HepG2 (cell line): ENCODE measurements at regions not wholly inside any gene's neighbourhood (a gene's known extent, or its start where the extent isn't known, plus 50 kb on each side); places are given as distances from the start of the nearest gene placed in this dataset.
A peak's percentile ranks its signal among the peaks of the same experiment; 100 is the strongest.

Source experiments
- ARID2 ChIP-seq: sonication (generic); formaldehyde crosslinking; IDR thresholded peaks from 2 replicates; pipeline ENCODE4 v1.8.1; 2022; ENCODE audit warnings: mild to moderate bottlenecking, missing genetic modification reagents, borderline replicate concordance
- CENPT ChIP-seq: sonication (generic); formaldehyde crosslinking; IDR thresholded peaks from 2 replicates; pipeline ENCODE4 v1.8.0; 2022; ENCODE audit warnings: low read depth, mild to moderate bottlenecking, moderate library complexity, missing genetic modification reagents
- CREBL2 ChIP-seq: sonication (generic); formaldehyde crosslinking; IDR thresholded peaks from 2 replicates; pipeline ENCODE4 v1.8.1; 2023; ENCODE audit warnings: missing genetic modification reagents, mild to moderate bottlenecking, borderline replicate concordance
- FOXP4 ChIP-seq: sonication (generic); formaldehyde crosslinking; IDR thresholded peaks from 2 replicates; pipeline ENCODE4 v1.4.0; 2020; ENCODE audit warnings: missing genetic modification reagents
- NCOA5 ChIP-seq: sonication (generic); formaldehyde crosslinking; IDR thresholded peaks from 2 replicates; pipeline ENCODE4 v1.4.0; 2020; ENCODE audit warnings: missing genetic modification reagents
- NCOR1 ChIP-seq: fragments of 200-600 bp; sonication (generic); IDR thresholded peaks from 2 replicates; pipeline ENCODE4 v1.7.0; 2017; ENCODE audit warnings: antibody characterized with exemption, low read length, borderline replicate concordance
- PAX8 ChIP-seq: sonication (generic); formaldehyde crosslinking; IDR thresholded peaks from 2 replicates; pipeline ENCODE4 v1.8.0; 2022; ENCODE audit warnings: mild to moderate bottlenecking, missing genetic modification reagents, borderline replicate concordance
- SKI ChIP-seq: fragments of 450-650 bp; IDR thresholded peaks from one replicate; pipeline ENCODE4 v1.6.1; 2018; ENCODE audit warnings: mild to moderate bottlenecking; ENCODE audit not compliant: partially characterized antibody
- SMAD3 ChIP-seq: sonication (generic); formaldehyde crosslinking; IDR thresholded peaks from 2 replicates; pipeline ENCODE4 v1.4.0; 2020; ENCODE audit warnings: missing genetic modification reagents
- THAP8 ChIP-seq: sonication (generic); formaldehyde crosslinking; IDR thresholded peaks from 2 replicates; pipeline ENCODE4 v1.5.1; 2020; ENCODE audit warnings: missing genetic modification reagents, mild to moderate bottlenecking, borderline replicate concordance
- THYN1 ChIP-seq: sonication (generic); formaldehyde crosslinking; IDR thresholded peaks from 2 replicates; pipeline ENCODE4 v1.8.1; 2023; ENCODE audit warnings: low read depth, mild to moderate bottlenecking, moderate library complexity, missing genetic modification reagents, borderline replicate concordance
- TIGD3 ChIP-seq: sonication (generic); formaldehyde crosslinking; IDR thresholded peaks from 2 replicates; pipeline ENCODE4 v1.5.1; 2020; ENCODE audit warnings: mild to moderate bottlenecking, missing genetic modification reagents, borderline replicate concordance
- ZBTB34 ChIP-seq: sonication (generic); formaldehyde crosslinking; IDR thresholded peaks from 2 replicates; pipeline ENCODE4 v1.8.0; 2022; ENCODE audit warnings: mild to moderate bottlenecking, missing genetic modification reagents
- ZBTB38 ChIP-seq: sonication (generic); formaldehyde crosslinking; IDR thresholded peaks from 2 replicates; pipeline ENCODE4 v1.5.1; 2020; ENCODE audit warnings: mild to moderate bottlenecking, missing genetic modification reagents
- ZFP36L2 ChIP-seq: sonication (generic); formaldehyde crosslinking; IDR thresholded peaks from 2 replicates; pipeline ENCODE4 v1.4.0; 2020; ENCODE audit warnings: missing genetic modification reagents
- ZFP90 ChIP-seq: sonication (generic); formaldehyde crosslinking; IDR thresholded peaks from 2 replicates; pipeline ENCODE4 v1.8.0; 2022; ENCODE audit warnings: missing genetic modification reagents, mild to moderate bottlenecking, inconsistent platforms, borderline replicate concordance
- ZNF101 ChIP-seq: sonication (generic); formaldehyde crosslinking; IDR thresholded peaks from 2 replicates; pipeline ENCODE4 v1.4.0; 2020; ENCODE audit warnings: mild to moderate bottlenecking, low read depth, missing genetic modification reagents, borderline replicate concordance
- ZNF280D ChIP-seq: sonication (generic); formaldehyde crosslinking; IDR thresholded peaks from 2 replicates; pipeline ENCODE4 v1.5.1; 2020; ENCODE audit warnings: mild to moderate bottlenecking, missing genetic modification reagents
- ZNF44 ChIP-seq: sonication (generic); formaldehyde crosslinking; IDR thresholded peaks from 2 replicates; pipeline ENCODE4 v1.5.1; 2020; ENCODE audit warnings: mild to moderate bottlenecking, missing genetic modification reagents
- ZNF451 ChIP-seq: sonication (generic); formaldehyde crosslinking; IDR thresholded peaks from 2 replicates; pipeline ENCODE4 v1.5.0; 2020; ENCODE audit warnings: mild to moderate bottlenecking, missing genetic modification reagents

GRCh38 chr2:88321449-88322248 is 130.8 kb downstream of the FOXI3 start (continued):
- TF ChIP-seq SKI: peak; percentile 33
- peak; percentile 99 for TF ChIP-seq FOXP4 (CRISPR knock-in tag)
- TF ChIP-seq ZNF280D: 0 out of 2 replicates have a peak, but pooled peaks have one; percentile 33
- TF ChIP-seq ZNF101 (CRISPR knock-in tag): no peak
- no peak for TF ChIP-seq THYN1 (CRISPR knock-in tag)
- TF ChIP-seq NCOA5 (CRISPR knock-in tag): no peak
- TF ChIP-seq CENPT: no peak
- no peak for TF ChIP-seq ARID2 (CRISPR knock-in tag)
- TF ChIP-seq ZNF44 (CRISPR knock-in tag): no peak
- no peak for TF ChIP-seq CREBL2
- TF ChIP-seq ZNF451: no peak
- no peak for TF ChIP-seq ZFP36L2 (CRISPR knock-in tag)
- no peak for TF ChIP-seq ZBTB38 (CRISPR knock-in tag)
- no peak for TF ChIP-seq ZBTB34 (CRISPR knock-in tag)
- TF ChIP-seq TIGD3 (CRISPR knock-in tag): 0 out of 2 replicates have a peak, but pooled peaks have one; percentile 40
- TF ChIP-seq PAX8 (CRISPR knock-in tag): no peak
- no peak for TF ChIP-seq THAP8
- TF ChIP-seq ZFP90 (CRISPR knock-in tag): no peak
- TF ChIP-seq SMAD3: 0 out of 2 replicates have a peak, but pooled peaks have one; percentile 72
- TF ChIP-seq NCOR1: no peak
